Body of pancreas (tissue), 4 donors: ENCODE measurements at regions not wholly inside any gene's neighbourhood (a gene's known extent, or its start where the extent isn't known, plus 50 kb on each side); places are given as distances from the start of the nearest gene placed in this dataset.

Source experiments
- CTCF ChIP-seq, 7 experiments: fragments of 450-650 bp in 4 of 7; fragments of 200-600 bp in 3 of 7; sonication (generic) in 3 of 7; IDR thresholded peaks; one replicate each; pipeline ENCODE4 v1.5.1; 2016 to 2019; ENCODE audit warnings: antibody characterized with exemption in 7 of 7
- POLR2A ChIP-seq, 3 donors: fragments of 450-650 bp; IDR thresholded peaks; one replicate each; pipeline ENCODE4 v1.6.1; 2016; ENCODE audit warnings: antibody characterized with exemption in 3 of 3, mild to moderate bottlenecking in 2 of 3

DNA sequence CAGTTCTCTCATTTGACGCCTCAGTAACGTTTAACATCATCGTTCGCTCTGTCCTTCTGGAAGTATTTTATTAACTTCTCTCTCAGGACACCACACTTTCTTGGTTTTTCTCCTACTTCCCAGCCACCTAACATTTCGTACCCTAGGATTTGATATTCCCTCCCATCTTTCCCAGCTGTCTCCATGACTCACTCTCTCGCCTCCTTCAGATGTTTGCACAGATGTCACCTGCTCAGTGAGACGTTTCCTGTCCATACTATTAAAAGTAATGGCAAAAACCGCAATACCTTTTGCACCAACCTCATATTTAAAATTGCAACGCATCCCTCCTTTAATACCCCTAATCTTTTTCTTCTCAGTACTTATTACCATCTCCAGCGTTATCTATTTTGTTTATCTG lies 62.1 kb upstream of the SPRED1 start:
- TF ChIP-seq CTCF (IDR thresholded peaks at IDR 0.05) (no peak), POLR2A (IDR thresholded peaks at IDR 0.05) (no peak)
